SK-N-SH (cell line): ENCODE measurements at regions not wholly inside any gene's neighbourhood (a gene's known extent, or its start where the extent isn't known, plus 50 kb on each side); places are given as distances from the start of the nearest gene placed in this dataset.

Experiments used
- CTCF ChIA-PET: fragments of 300-600, 350-600 bp; formaldehyde crosslinking; extraction: SDS; loops from one replicate; lab custom pipeline; 2021; lab: Yijun Ruan, JAX
- POLR2A ChIA-PET: fragments of 350-600 bp; sonication (Branson Sonifier 250); formaldehyde crosslinking; extraction: SDS; loops from one replicate; lab custom pipeline; 2020; ENCODE audit warnings: antibody characterized with exemption, inconsistent platforms; lab: Yijun Ruan, JAX
- DNase-seq: peaks from one replicate; pipeline ENCODE4 v3.0.0; 2012
- H2AFZ ChIP-seq: fragments of 200-600 bp; sonication (generic); 2 replicates; pipeline ENCODE4 v1.8.1; 2016; ENCODE audit warnings: antibody characterized with exemption, mild to moderate bottlenecking, low read depth
- H3F3A ChIP-seq: fragments of 200-600 bp; sonication (generic); replicated peaks from 2 replicates; pipeline ENCODE3; 2016; ENCODE audit warnings: antibody characterized with exemption, mild to moderate bottlenecking; ENCODE audit not compliant: insufficient read depth
- H3K27ac ChIP-seq, 2 experiments: fragments of 200-500 bp in 1 of 2; fragments of 200-600 bp in 1 of 2; sonication (Bioruptor generic) in 1 of 2; sonication (generic), shearing (Covaris generic) in 1 of 2; 2 replicates each; pipeline versions ENCODE4 v1.5.1 to v1.6.1; 2014 to 2016; ENCODE audit warnings: low read depth in 2 of 2, inconsistent platforms in 1 of 2, low read length in 1 of 2, mild to moderate bottlenecking in 1 of 2, mixed read lengths in 1 of 2
- H3K27me3 ChIP-seq: fragments of 200-600 bp; sonication (generic), shearing (Covaris generic); 2 replicates; pipeline ENCODE4 v1.6.1; 2016; ENCODE audit warnings: mixed run types; ENCODE audit not compliant: insufficient read depth
- H3K36me3 ChIP-seq, 2 experiments: fragments of 200-500 bp in 1 of 2; fragments of 200-600 bp in 1 of 2; sonication (Bioruptor generic) in 1 of 2; sonication (generic) in 1 of 2; replicated peaks in 1 of 2; 2 replicates each; pipeline versions ENCODE3 to v1.5.1; 2014 to 2016; ENCODE audit warnings: low read length in 1 of 2, mild to moderate bottlenecking in 1 of 2; ENCODE audit not compliant: insufficient read depth in 2 of 2, control insufficient read depth in 1 of 2
- H3K4me1 ChIP-seq, 2 experiments: fragments of 200-500 bp in 1 of 2; fragments of 200-600 bp in 1 of 2; sonication (Bioruptor generic) in 1 of 2; sonication (generic), shearing (Covaris generic) in 1 of 2; 2 replicates each; pipeline versions ENCODE4 v1.5.1 to v1.6.1; 2014 to 2016; ENCODE audit warnings: low read depth in 1 of 2, low read length in 1 of 2, mixed run types in 1 of 2; ENCODE audit not compliant: insufficient read depth in 2 of 2, control insufficient read depth in 1 of 2
- H3K4me2 ChIP-seq: fragments of 200-600 bp; sonication (generic), shearing (Covaris generic); 2 replicates; pipeline ENCODE4 v1.6.1; 2017; ENCODE audit warnings: mixed run types
- H3K4me3 ChIP-seq, 2 experiments: fragments of 200-500 bp in 1 of 2; fragments of 200-600 bp in 1 of 2; sonication (Bioruptor generic) in 1 of 2; sonication (generic), shearing (Covaris generic) in 1 of 2; 2 replicates each; pipeline versions ENCODE4 v1.5.1 to v1.8.1; 2014 to 2016; ENCODE audit warnings: low read depth in 2 of 2, inconsistent platforms in 1 of 2, low read length in 1 of 2, mild to moderate bottlenecking in 1 of 2, mixed read lengths in 1 of 2, moderate library complexity in 1 of 2
- H3K79me2 ChIP-seq: fragments of 200-600 bp; sonication (generic); 2 replicates; pipeline ENCODE4 v1.8.1; 2017; ENCODE audit warnings: mild to moderate bottlenecking; ENCODE audit not compliant: insufficient read depth
- H3K9ac ChIP-seq: fragments of 200-600 bp; sonication (generic); 2 replicates; pipeline ENCODE4 v1.6.1; 2017; ENCODE audit warnings: mixed run types
- H3K9me2 ChIP-seq: fragments of 200-600 bp; sonication (generic); 2 replicates; pipeline ENCODE4 v1.6.1; 2017; ENCODE audit warnings: mixed run types
- H3K9me3 ChIP-seq: fragments of 200-600 bp; sonication (generic); 2 replicates; pipeline ENCODE4 v1.6.1; 2017; ENCODE audit warnings: mixed run types, mild to moderate bottlenecking, moderate library complexity
- H4K20me1 ChIP-seq: fragments of 200-600 bp; sonication (generic); 2 replicates; pipeline ENCODE4 v1.6.1; 2017; ENCODE audit warnings: mild to moderate bottlenecking, mixed run types; ENCODE audit not compliant: insufficient read depth
- CHD2 ChIP-seq: fragments of 150-350 bp; IDR thresholded peaks from 2 replicates; pipeline ENCODE4 v1.6.1; 2018; ENCODE audit warnings: low read length; ENCODE audit not compliant: partially characterized antibody
- JUND ChIP-seq: IDR thresholded peaks from 2 replicates; pipeline ENCODE4 v1.4.0; 2012
- MXI1 ChIP-seq: IDR thresholded peaks from 2 replicates; pipeline ENCODE4 v1.6.1; 2012; ENCODE audit warnings: mild to moderate bottlenecking, low read depth, low read length, improper control_type of control experiment
- NFIC ChIP-seq: IDR thresholded peaks from 2 replicates; pipeline ENCODE4 v1.4.0; 2012; ENCODE audit warnings: borderline replicate concordance
- NRF1 ChIP-seq: IDR thresholded peaks from 2 replicates; pipeline ENCODE4 v1.6.1; 2012; ENCODE audit warnings: low read depth, mild to moderate bottlenecking, low read length
- POLR2AphosphoS5 ChIP-seq: IDR thresholded peaks from 2 replicates; pipeline ENCODE4 v1.6.1; 2012; ENCODE audit warnings: low read depth, low read length
- TAF1 ChIP-seq: IDR thresholded peaks from 2 replicates; pipeline ENCODE4 v1.6.1; 2012; ENCODE audit warnings: low read depth, mild to moderate bottlenecking, low read length, moderate library complexity, borderline replicate concordance
- TCF12 ChIP-seq: IDR thresholded peaks from 2 replicates; pipeline ENCODE4 v1.4.0; 2012
- YY1 ChIP-seq: IDR thresholded peaks from 2 replicates; pipeline ENCODE4 v1.4.0; 2012; ENCODE audit warnings: low read depth, mild to moderate bottlenecking
- WGBS: methylation state at CpG from one replicate; pipeline ENCODE4 v1.1.6; 2017; ENCODE audit warnings: low lambda C conversion rate; 5-methylcytosine and 5-hydroxymethylcytosine counted together
- TF ChIP-seq, protein P1 (sequence below): fragments of 150-350 bp; IDR thresholded peaks from 2 replicates; pipeline ENCODE4 v1.6.1; 2016; ENCODE audit warnings: mild to moderate bottlenecking, low read depth, low read length
- TF ChIP-seq, protein P2 (sequence below): IDR thresholded peaks from 2 replicates; pipeline ENCODE4 v1.4.0; 2012; ENCODE audit warnings: low read depth, borderline replicate concordance
- TF ChIP-seq, protein P3 (sequence below): fragments of 150-350 bp; IDR thresholded peaks from 2 replicates; pipeline ENCODE4 v1.6.1; 2017; ENCODE audit warnings: antibody characterized with exemption, low read length, low read depth, borderline replicate concordance
- TF ChIP-seq, protein P4 (sequence below): IDR thresholded peaks from 2 replicates; pipeline ENCODE4; 2012
- TF ChIP-seq, protein P5 (sequence below): IDR thresholded peaks from 2 replicates; pipeline ENCODE4 v1.6.1; 2012; ENCODE audit warnings: mild to moderate bottlenecking, low read depth, low read length, moderate library complexity
- TF ChIP-seq, protein P6 (sequence below): fragments of 200-600 bp; sonication (generic); IDR thresholded peaks from 2 replicates; pipeline ENCODE4 v1.6.1; 2017; ENCODE audit warnings: antibody characterized with exemption, mild to moderate bottlenecking, moderate library complexity

DNA sequence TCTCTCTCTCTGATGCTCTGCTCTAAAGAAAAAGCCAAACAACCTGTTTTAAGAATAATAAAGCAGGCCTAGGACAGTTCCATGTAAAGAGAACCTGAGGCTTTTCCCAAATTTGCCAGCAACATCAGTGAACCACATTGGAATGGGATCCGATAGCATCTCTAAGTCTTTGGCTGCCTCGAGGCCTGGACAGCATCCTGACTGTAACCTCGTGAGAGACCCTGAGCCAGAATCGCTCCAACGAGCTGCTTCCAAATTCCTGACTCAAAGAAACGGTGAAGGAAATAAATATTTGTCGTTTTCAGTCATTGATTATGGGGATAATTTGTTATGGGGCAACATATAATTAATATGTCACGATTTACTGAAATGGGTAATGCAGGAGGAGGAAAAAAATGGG, 1012.8 kb downstream of the ROBO2 start:
- ChIA-PET POLR2A (no interaction called here), CTCF (no interaction called here)
- H3K27ac ChIP-seq = no peak overlapping the region
- H3K4me3 ChIP-seq = no peak overlapping the region
- H3K4me1 ChIP-seq = no peaks in the 10 kb centered on the region
- no peaks in the 10 kb centered on the region for H4K20me1 ChIP-seq
- H2AFZ ChIP-seq = no peak overlapping the region
- WGBS = 55% methylated on average over 8 of the region's 8 CpGs
- no peak for DNase-seq
- TF ChIP-seq, protein P1, sequence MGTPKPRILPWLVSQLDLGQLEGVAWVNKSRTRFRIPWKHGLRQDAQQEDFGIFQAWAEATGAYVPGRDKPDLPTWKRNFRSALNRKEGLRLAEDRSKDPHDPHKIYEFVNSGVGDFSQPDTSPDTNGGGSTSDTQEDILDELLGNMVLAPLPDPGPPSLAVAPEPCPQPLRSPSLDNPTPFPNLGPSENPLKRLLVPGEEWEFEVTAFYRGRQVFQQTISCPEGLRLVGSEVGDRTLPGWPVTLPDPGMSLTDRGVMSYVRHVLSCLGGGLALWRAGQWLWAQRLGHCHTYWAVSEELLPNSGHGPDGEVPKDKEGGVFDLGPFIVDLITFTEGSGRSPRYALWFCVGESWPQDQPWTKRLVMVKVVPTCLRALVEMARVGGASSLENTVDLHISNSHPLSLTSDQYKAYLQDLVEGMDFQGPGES = no peak
- TF ChIP-seq NFIC (no peak), MXI1 (no peak), CHD2 (no peak), TAF1 (no peak), TCF12 (no peak), POLR2AphosphoS5 (no peak), YY1 (no peak), NRF1 (no peak), JUND (no peak)
- TF ChIP-seq, protein P2, sequence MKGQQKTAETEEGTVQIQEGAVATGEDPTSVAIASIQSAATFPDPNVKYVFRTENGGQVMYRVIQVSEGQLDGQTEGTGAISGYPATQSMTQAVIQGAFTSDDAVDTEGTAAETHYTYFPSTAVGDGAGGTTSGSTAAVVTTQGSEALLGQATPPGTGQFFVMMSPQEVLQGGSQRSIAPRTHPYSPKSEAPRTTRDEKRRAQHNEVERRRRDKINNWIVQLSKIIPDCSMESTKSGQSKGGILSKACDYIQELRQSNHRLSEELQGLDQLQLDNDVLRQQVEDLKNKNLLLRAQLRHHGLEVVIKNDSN = no peak
- TF ChIP-seq, protein P3, sequence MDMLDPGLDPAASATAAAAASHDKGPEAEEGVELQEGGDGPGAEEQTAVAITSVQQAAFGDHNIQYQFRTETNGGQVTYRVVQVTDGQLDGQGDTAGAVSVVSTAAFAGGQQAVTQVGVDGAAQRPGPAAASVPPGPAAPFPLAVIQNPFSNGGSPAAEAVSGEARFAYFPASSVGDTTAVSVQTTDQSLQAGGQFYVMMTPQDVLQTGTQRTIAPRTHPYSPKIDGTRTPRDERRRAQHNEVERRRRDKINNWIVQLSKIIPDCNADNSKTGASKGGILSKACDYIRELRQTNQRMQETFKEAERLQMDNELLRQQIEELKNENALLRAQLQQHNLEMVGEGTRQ = no peak
- TF ChIP-seq, protein P4, sequence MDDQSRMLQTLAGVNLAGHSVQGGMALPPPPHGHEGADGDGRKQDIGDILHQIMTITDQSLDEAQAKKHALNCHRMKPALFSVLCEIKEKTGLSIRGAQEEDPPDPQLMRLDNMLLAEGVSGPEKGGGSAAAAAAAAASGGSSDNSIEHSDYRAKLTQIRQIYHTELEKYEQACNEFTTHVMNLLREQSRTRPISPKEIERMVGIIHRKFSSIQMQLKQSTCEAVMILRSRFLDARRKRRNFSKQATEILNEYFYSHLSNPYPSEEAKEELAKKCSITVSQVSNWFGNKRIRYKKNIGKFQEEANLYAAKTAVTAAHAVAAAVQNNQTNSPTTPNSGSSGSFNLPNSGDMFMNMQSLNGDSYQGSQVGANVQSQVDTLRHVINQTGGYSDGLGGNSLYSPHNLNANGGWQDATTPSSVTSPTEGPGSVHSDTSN = no peak
- TF ChIP-seq, protein P5, sequence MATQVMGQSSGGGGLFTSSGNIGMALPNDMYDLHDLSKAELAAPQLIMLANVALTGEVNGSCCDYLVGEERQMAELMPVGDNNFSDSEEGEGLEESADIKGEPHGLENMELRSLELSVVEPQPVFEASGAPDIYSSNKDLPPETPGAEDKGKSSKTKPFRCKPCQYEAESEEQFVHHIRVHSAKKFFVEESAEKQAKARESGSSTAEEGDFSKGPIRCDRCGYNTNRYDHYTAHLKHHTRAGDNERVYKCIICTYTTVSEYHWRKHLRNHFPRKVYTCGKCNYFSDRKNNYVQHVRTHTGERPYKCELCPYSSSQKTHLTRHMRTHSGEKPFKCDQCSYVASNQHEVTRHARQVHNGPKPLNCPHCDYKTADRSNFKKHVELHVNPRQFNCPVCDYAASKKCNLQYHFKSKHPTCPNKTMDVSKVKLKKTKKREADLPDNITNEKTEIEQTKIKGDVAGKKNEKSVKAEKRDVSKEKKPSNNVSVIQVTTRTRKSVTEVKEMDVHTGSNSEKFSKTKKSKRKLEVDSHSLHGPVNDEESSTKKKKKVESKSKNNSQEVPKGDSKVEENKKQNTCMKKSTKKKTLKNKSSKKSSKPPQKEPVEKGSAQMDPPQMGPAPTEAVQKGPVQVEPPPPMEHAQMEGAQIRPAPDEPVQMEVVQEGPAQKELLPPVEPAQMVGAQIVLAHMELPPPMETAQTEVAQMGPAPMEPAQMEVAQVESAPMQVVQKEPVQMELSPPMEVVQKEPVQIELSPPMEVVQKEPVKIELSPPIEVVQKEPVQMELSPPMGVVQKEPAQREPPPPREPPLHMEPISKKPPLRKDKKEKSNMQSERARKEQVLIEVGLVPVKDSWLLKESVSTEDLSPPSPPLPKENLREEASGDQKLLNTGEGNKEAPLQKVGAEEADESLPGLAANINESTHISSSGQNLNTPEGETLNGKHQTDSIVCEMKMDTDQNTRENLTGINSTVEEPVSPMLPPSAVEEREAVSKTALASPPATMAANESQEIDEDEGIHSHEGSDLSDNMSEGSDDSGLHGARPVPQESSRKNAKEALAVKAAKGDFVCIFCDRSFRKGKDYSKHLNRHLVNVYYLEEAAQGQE = no peak
- TF ChIP-seq, protein P6, sequence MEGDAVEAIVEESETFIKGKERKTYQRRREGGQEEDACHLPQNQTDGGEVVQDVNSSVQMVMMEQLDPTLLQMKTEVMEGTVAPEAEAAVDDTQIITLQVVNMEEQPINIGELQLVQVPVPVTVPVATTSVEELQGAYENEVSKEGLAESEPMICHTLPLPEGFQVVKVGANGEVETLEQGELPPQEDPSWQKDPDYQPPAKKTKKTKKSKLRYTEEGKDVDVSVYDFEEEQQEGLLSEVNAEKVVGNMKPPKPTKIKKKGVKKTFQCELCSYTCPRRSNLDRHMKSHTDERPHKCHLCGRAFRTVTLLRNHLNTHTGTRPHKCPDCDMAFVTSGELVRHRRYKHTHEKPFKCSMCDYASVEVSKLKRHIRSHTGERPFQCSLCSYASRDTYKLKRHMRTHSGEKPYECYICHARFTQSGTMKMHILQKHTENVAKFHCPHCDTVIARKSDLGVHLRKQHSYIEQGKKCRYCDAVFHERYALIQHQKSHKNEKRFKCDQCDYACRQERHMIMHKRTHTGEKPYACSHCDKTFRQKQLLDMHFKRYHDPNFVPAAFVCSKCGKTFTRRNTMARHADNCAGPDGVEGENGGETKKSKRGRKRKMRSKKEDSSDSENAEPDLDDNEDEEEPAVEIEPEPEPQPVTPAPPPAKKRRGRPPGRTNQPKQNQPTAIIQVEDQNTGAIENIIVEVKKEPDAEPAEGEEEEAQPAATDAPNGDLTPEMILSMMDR = no peak
- H3K9me3 ChIP-seq = no peaks in the 10 kb centered on the region
- no peaks in the 10 kb centered on the region for H3K27me3 ChIP-seq
- no peak overlapping the region for H3K9ac ChIP-seq
- H3K79me2 ChIP-seq = no peaks in the 10 kb centered on the region
- no peaks in the 10 kb centered on the region for H3F3A ChIP-seq
- H3K9me2 ChIP-seq = no peaks in the 10 kb centered on the region
- H3K4me2 ChIP-seq = no peak overlapping the region
- H3K36me3 ChIP-seq = no peaks in the 10 kb centered on the region
